ENCODE measurements at regions not wholly inside any gene's neighbourhood (a gene's known extent, or its start where the extent isn't known, plus 50 kb on each side); places are given as distances from the start of the nearest gene placed in this dataset.

DNA sequence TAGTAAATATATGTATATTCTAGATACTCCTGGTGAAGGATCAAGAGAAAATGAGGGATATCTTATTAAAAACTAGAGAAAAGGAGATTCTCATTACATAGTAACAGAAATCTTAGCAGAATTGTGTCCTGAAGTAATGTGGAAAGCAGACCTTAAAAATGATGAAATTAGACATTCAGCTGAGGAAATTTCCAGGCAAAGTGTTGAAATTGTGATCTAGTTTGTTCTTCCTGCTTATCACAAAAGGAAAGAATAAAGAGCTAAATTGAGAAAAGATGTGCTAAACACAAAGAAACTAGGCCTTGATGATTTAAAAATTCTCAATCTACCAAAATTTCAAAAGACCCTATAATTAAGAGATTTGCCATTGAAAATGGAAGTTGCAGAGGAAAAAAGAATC, 362.6 kb upstream of the PLSCR5 start:
- TF ChIP-seq, protein P1, sequence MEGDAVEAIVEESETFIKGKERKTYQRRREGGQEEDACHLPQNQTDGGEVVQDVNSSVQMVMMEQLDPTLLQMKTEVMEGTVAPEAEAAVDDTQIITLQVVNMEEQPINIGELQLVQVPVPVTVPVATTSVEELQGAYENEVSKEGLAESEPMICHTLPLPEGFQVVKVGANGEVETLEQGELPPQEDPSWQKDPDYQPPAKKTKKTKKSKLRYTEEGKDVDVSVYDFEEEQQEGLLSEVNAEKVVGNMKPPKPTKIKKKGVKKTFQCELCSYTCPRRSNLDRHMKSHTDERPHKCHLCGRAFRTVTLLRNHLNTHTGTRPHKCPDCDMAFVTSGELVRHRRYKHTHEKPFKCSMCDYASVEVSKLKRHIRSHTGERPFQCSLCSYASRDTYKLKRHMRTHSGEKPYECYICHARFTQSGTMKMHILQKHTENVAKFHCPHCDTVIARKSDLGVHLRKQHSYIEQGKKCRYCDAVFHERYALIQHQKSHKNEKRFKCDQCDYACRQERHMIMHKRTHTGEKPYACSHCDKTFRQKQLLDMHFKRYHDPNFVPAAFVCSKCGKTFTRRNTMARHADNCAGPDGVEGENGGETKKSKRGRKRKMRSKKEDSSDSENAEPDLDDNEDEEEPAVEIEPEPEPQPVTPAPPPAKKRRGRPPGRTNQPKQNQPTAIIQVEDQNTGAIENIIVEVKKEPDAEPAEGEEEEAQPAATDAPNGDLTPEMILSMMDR (IDR thresholded peaks at IDR 0.05) = no peak
- TF ChIP-seq POLR2A (IDR thresholded peaks at IDR 0.05) = no peak
- no peak for TF ChIP-seq POLR2AphosphoS5 (IDR thresholded peaks at IDR 0.05)

Measured in suprapubic skin (tissue), 4 donors.